ENCODE measurements at regions not wholly inside any gene's neighbourhood (a gene's known extent, or its start where the extent isn't known, plus 50 kb on each side); places are given as distances from the start of the nearest gene placed in this dataset.
"Not testable (repeated sequence)": the region's sequence is repeated elsewhere in the genome, so short reads cannot be mapped to it uniquely, and the experiment has no call there.

- TF ChIP-seq CTCF, POLR2A (IDR thresholded peaks at IDR 0.05): not testable (repeated sequence)
Observed at GRCh38 chr1:229151412-229151811, 119.5 kb upstream of the RAB4A start.
